Neural progenitor cell (in vitro differentiated cells): ENCODE measurements at regions not wholly inside any gene's neighbourhood (a gene's known extent, or its start where the extent isn't known, plus 50 kb on each side); places are given as distances from the start of the nearest gene placed in this dataset.

Experiments used
- DNase-seq: peaks from one replicate; pipeline ENCODE4 v3.0.0-alpha.2; 2016; ENCODE audit warnings: low spot score
- H2AFZ ChIP-seq: fragments of 200-600 bp; sonication (generic); replicated peaks from 2 replicates; pipeline ENCODE4 v1.6.1; 2016; ENCODE audit warnings: antibody characterized with exemption
- H3F3A ChIP-seq: fragments of 200-600 bp; sonication (generic); 2 replicates; pipeline ENCODE4 v1.6.1; 2016; ENCODE audit warnings: antibody characterized with exemption, low read depth
- H3K27ac ChIP-seq: fragments of 200-600 bp; sonication (generic); 2 replicates; pipeline ENCODE4 v1.5.1; 2016; ENCODE audit warnings: mild to moderate bottlenecking
- H3K27me3 ChIP-seq: fragments of 200-600 bp; sonication (generic); 2 replicates; pipeline ENCODE4 v1.6.1; 2016; ENCODE audit warnings: mild to moderate bottlenecking, moderate library complexity
- H3K36me3 ChIP-seq: fragments of 200-600 bp; sonication (generic); 2 replicates; pipeline ENCODE4 v1.5.1; 2016
- H3K4me1 ChIP-seq: fragments of 200-600 bp; sonication (generic); 2 replicates; pipeline ENCODE4 v1.6.1; 2016; ENCODE audit warnings: mixed run types
- H3K4me2 ChIP-seq: fragments of 200-600 bp; sonication (generic); 2 replicates; pipeline ENCODE4 v1.6.1; 2016
- H3K4me3 ChIP-seq: fragments of 200-600 bp; sonication (generic); 2 replicates; pipeline ENCODE4 v1.5.1; 2016
- H3K79me2 ChIP-seq: fragments of 200-600 bp; sonication (generic); 2 replicates; pipeline ENCODE4 v1.6.1; 2016; ENCODE audit warnings: low read depth
- H3K9ac ChIP-seq: fragments of 200-600 bp; sonication (generic); 2 replicates; pipeline ENCODE4 v1.6.1; 2016
- H3K9me3 ChIP-seq: fragments of 200-600 bp; sonication (generic); 2 replicates; pipeline ENCODE4 v1.5.1; 2016; ENCODE audit warnings: low read depth
- H4K20me1 ChIP-seq: fragments of 200-600 bp; sonication (generic); 2 replicates; pipeline ENCODE4 v1.6.1; 2016; ENCODE audit warnings: low read depth
- H3K27ac Mint-ChIP-seq: 3 replicates; pipeline ENCODE4 v1.8.0; 2021; ENCODE audit warnings: mixed read lengths
- H3K27me3 Mint-ChIP-seq: 2 replicates; pipeline ENCODE4 v1.8.0; 2022; ENCODE audit warnings: low read depth, mild to moderate bottlenecking, inconsistent platforms, moderate library complexity, mixed read lengths; ENCODE audit not compliant: insufficient read depth
- H3K36me3 Mint-ChIP-seq: 3 replicates; pipeline ENCODE4 v1.8.0; 2021; ENCODE audit warnings: mixed read lengths
- H3K4me1 Mint-ChIP-seq: 3 replicates; pipeline ENCODE4 v1.8.0; 2021; ENCODE audit warnings: mixed read lengths
- H3K4me3 Mint-ChIP-seq: 3 replicates; pipeline ENCODE4 v1.8.0; 2021; ENCODE audit warnings: mild to moderate bottlenecking, moderate library complexity, mixed read lengths
- H3K9me3 Mint-ChIP-seq: 3 replicates; pipeline ENCODE4 v1.8.0; 2020; ENCODE audit warnings: mixed read lengths
- CTCF ChIP-seq: fragments of 200-600 bp; sonication (generic); IDR thresholded peaks from 2 replicates; pipeline ENCODE4 v1.5.1; 2017; ENCODE audit warnings: antibody characterized with exemption, mild to moderate bottlenecking
- EZH2 ChIP-seq: fragments of 200-600 bp; sonication (generic); IDR thresholded peaks from 2 replicates; pipeline ENCODE4 v1.6.1; 2017; ENCODE audit warnings: antibody characterized with exemption, mild to moderate bottlenecking, moderate library complexity
- EZH2phosphoT487 ChIP-seq: fragments of 200-600 bp; sonication (generic); IDR thresholded peaks from 2 replicates; pipeline ENCODE4 v1.6.1; 2017; ENCODE audit warnings: antibody characterized with exemption

GRCh38 chr9:87277346-87277745, 220.3 kb upstream of the DAPK1 start:
- H3K27me3 ChIP-seq, result no peaks in the 10 kb centered on the region
- H3K4me3 ChIP-seq, result no peak overlapping the region
- Mint-ChIP-seq H3K4me3 (no peak overlapping the region), H3K27me3 (peaks cover 7% of the 10 kb centered on the region), H3K4me1 (peaks cover 14% of the 10 kb centered on the region), H3K27ac (peak overlapping the region; percentile 15), H3K9me3 (peaks cover 9% of the 10 kb centered on the region), H3K36me3 (no peaks in the 10 kb centered on the region)
- H3F3A ChIP-seq, result no peaks in the 10 kb centered on the region
- no peaks in the 10 kb centered on the region for H3K36me3 ChIP-seq
- no peak for DNase-seq
- no peak overlapping the region for H2AFZ ChIP-seq
- H3K9ac ChIP-seq, result no peak overlapping the region
- no peak for TF ChIP-seq EZH2
- no peak for TF ChIP-seq CTCF
- TF ChIP-seq EZH2phosphoT487, result no peak
- no peaks in the 10 kb centered on the region for H3K9me3 ChIP-seq
- no peak overlapping the region for H3K4me2 ChIP-seq
- H3K27ac ChIP-seq, result no peak overlapping the region
- H3K4me1 ChIP-seq, result no peaks in the 10 kb centered on the region
- no peaks in the 10 kb centered on the region for H3K79me2 ChIP-seq
- no peaks in the 10 kb centered on the region for H4K20me1 ChIP-seq

- Histone ChIP-seq H3K4me2 (no peak overlapping the region), H3K79me2 (no peaks in the 10 kb centered on the region), H3K27me3 (no peaks in the 10 kb centered on the region), H3F3A (no peaks in the 10 kb centered on the region), H4K20me1 (no peaks in the 10 kb centered on the region), H3K4me1 (no peaks in the 10 kb centered on the region), H3K9ac (no peak overlapping the region), H3K4me3 (no peak overlapping the region), H3K9me3 (no peaks in the 10 kb centered on the region), H3K27ac (no peak overlapping the region), H2AFZ (no peak overlapping the region), H3K36me3 (no peaks in the 10 kb centered on the region)
- Mint-ChIP-seq H3K9me3 (peaks cover 9% of the 10 kb centered on the region), H3K36me3 (no peaks in the 10 kb centered on the region), H3K27ac (no peak overlapping the region), H3K4me1 (peaks cover 25% of the 10 kb centered on the region), H3K4me3 (no peak overlapping the region), H3K27me3 (peaks cover 11% of the 10 kb centered on the region)
- DNase-seq, result no peak
- TF ChIP-seq EZH2, result no peak
- TF ChIP-seq EZH2phosphoT487, result no peak
- TF ChIP-seq CTCF, result no peak
Measured at GRCh38 chr9:87278971-87279733, 218.5 kb upstream of the DAPK1 start.

DNA sequence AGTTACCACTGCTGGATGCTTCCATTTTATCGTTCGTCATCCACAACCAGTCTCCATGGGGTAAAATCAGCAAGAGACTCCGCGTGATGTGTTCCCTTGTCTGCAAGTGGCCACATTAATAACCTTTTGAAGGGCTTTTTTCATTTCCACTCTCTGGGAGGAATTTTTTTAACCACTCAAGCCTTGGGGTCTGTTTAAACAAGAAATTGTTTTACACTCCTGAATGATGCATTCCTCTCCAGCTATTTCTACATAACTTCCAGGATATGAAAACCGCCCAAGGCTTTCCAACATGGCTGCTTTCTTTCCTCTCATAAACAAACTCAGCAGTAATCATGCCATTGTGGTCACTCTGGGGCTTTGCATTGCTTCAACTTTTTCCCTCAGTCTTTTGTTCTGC, 217.2 kb upstream of the DAPK1 start:
- H4K20me1 ChIP-seq, result no peaks in the 10 kb centered on the region
- H3K4me1 ChIP-seq, result no peaks in the 10 kb centered on the region
- no peaks in the 10 kb centered on the region for H3K9me3 ChIP-seq
- no peaks in the 10 kb centered on the region for H3K79me2 ChIP-seq
- H3K27ac ChIP-seq, result no peak overlapping the region
- no peak for TF ChIP-seq EZH2
- Mint-ChIP-seq H3K27ac (no peak overlapping the region), H3K9me3 (peaks cover 9% of the 10 kb centered on the region), H3K27me3 (peaks cover 13% of the 10 kb centered on the region), H3K4me3 (no peak overlapping the region), H3K36me3 (no peaks in the 10 kb centered on the region), H3K4me1 (peaks cover 30% of the 10 kb centered on the region)
- DNase-seq, result no peak
- H3K4me3 ChIP-seq, result no peak overlapping the region
- H3K9ac ChIP-seq, result no peak overlapping the region
- no peaks in the 10 kb centered on the region for H3F3A ChIP-seq
- no peaks in the 10 kb centered on the region for H3K36me3 ChIP-seq
- H2AFZ ChIP-seq, result no peak overlapping the region
- H3K27me3 ChIP-seq, result no peaks in the 10 kb centered on the region
- no peak overlapping the region for H3K4me2 ChIP-seq

- no peaks in the 10 kb centered on the region for H3K79me2 ChIP-seq
- Mint-ChIP-seq H3K9me3 (peaks cover 9% of the 10 kb centered on the region), H3K36me3 (no peaks in the 10 kb centered on the region), H3K27ac (no peak overlapping the region), H3K27me3 (peaks cover 9% of the 10 kb centered on the region), H3K4me1 (peaks cover 23% of the 10 kb centered on the region), H3K4me3 (no peak overlapping the region)
- H3K4me2 ChIP-seq, result no peak overlapping the region
- TF ChIP-seq EZH2phosphoT487, result no peak
- TF ChIP-seq EZH2, result no peak
- TF ChIP-seq CTCF, result no peak
- no peaks in the 10 kb centered on the region for H3K9me3 ChIP-seq
- DNase-seq, result no peak
- no peaks in the 10 kb centered on the region for H3K4me1 ChIP-seq
- H3K4me3 ChIP-seq, result no peak overlapping the region
- no peaks in the 10 kb centered on the region for H4K20me1 ChIP-seq
- no peaks in the 10 kb centered on the region for H3K36me3 ChIP-seq
- no peaks in the 10 kb centered on the region for H3F3A ChIP-seq
- no peak overlapping the region for H3K27ac ChIP-seq
- H3K9ac ChIP-seq, result no peak overlapping the region
- H2AFZ ChIP-seq, result no peak overlapping the region
- H3K27me3 ChIP-seq, result no peaks in the 10 kb centered on the region
Measured at GRCh38 chr9:87282538-87282937, 215.1 kb upstream of the DAPK1 start.
